DND-41 (cell line): ENCODE measurements at regions not wholly inside any gene's neighbourhood (a gene's known extent, or its start where the extent isn't known, plus 50 kb on each side); places are given as distances from the start of the nearest gene placed in this dataset.

ENCODE experiments used
- EZH2 ChIP-seq: IDR thresholded peaks from 3 replicates; pipeline ENCODE4 v1.6.1; 2012; ENCODE audit warnings: borderline replicate concordance, low read depth, mild to moderate bottlenecking, moderate library complexity, low read length, inconsistent platforms; ENCODE audit not compliant: severe bottlenecking
- TF ChIP-seq, protein P1 (sequence below): IDR thresholded peaks from 2 replicates; pipeline ENCODE4 v1.5.1; 2012; ENCODE audit warnings: borderline replicate concordance, low read length, moderate library complexity, mild to moderate bottlenecking; ENCODE audit not compliant: poor library complexity, severe bottlenecking; ENCODE audit errors: extremely low read depth

DNA sequence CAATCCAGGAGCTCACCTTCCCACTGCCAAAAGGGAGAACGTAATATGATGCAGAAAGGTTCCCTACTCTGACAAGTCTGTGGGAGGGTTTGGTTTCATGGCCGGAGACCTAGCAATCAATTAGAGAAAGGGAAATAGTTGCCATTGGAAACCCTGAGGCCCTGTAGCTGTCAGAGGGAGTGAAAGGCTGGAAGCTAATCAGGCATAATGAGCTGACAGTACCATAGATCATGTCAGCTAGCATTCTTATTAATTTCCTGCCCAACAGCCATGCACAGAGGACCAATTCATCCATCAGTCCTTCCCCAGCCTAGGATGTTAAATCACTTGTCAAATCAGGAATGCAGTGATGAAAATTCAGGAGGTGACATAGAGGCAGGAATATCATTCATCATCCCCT is 527.3 kb downstream of the PLPP3 start:
- TF ChIP-seq, protein P1, sequence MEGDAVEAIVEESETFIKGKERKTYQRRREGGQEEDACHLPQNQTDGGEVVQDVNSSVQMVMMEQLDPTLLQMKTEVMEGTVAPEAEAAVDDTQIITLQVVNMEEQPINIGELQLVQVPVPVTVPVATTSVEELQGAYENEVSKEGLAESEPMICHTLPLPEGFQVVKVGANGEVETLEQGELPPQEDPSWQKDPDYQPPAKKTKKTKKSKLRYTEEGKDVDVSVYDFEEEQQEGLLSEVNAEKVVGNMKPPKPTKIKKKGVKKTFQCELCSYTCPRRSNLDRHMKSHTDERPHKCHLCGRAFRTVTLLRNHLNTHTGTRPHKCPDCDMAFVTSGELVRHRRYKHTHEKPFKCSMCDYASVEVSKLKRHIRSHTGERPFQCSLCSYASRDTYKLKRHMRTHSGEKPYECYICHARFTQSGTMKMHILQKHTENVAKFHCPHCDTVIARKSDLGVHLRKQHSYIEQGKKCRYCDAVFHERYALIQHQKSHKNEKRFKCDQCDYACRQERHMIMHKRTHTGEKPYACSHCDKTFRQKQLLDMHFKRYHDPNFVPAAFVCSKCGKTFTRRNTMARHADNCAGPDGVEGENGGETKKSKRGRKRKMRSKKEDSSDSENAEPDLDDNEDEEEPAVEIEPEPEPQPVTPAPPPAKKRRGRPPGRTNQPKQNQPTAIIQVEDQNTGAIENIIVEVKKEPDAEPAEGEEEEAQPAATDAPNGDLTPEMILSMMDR, result no peak
- no peak for TF ChIP-seq EZH2
